ENCODE measurements at regions not wholly inside any gene's neighbourhood (a gene's known extent, or its start where the extent isn't known, plus 50 kb on each side); places are given as distances from the start of the nearest gene placed in this dataset.
A peak's percentile ranks its signal among the peaks of the same experiment; 100 is the strongest.
"Not testable (repeated sequence)": the region's sequence is repeated elsewhere in the genome, so short reads cannot be mapped to it uniquely, and the experiment has no call there.

DNA sequence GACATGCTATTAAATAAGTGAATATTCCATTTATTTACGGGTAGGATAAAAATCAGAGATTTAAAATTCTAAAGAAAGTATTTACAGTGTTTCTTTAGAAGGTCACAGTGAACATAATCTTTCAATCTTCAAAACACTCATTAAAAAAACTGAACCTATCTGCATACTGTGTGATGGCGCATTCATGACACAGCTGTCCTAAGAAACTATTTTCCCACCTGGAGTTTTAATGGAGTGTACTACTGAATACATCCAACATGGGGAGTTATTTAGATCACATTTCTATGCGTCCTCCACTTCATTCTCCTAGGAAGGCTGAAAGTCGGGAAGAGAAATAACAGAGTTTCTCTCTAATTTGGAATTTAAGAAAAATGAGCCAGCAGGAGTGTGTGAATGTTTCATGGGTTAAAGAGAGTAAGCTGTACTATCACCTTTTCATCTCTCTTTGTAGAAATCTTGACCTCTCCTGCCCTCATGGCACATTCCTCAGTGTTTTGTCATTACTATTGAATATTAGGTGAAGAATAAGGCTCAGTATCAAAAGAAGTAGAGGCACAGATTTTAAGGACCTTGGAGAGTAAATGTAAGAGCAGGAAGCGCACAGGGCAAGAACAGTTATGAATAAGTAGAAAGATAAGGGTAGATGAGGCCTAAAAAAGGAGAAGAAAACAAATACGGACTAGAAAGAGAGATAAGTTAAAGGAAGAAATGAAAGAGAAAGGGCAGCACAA lies 551.2 kb upstream of the TUSC1 start:
- DNase-seq (no peak), ATAC-seq (no peak)
- intact Hi-C loops (cut with micrococcal nuclease): loop anchor here (10.0 kb wide), 1 partner anchor 65 kb away; no protein-coding TSS in a partner anchor

DNA sequence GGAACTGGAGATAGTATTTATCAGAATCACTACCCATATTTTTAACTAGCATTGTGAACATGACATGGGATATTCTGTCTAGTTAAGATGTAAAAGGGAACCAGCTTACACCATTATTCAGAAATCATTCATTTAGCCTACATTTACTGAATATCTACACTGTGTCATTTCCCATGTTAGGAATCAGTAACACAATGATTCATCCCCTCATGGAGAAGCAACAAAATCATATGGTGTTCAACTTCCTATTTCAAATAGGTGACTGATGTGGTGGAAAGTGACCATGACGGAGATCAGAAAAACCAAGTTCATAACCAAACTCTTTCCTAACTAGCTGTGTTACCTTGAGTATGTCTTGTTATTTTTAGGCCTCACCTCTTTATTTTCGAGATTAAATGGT lies 550.0 kb upstream of the TUSC1 start:
- DNase-seq (no peak), ATAC-seq (no peak)
- intact Hi-C loops (cut with micrococcal nuclease): no loop called here

DNA sequence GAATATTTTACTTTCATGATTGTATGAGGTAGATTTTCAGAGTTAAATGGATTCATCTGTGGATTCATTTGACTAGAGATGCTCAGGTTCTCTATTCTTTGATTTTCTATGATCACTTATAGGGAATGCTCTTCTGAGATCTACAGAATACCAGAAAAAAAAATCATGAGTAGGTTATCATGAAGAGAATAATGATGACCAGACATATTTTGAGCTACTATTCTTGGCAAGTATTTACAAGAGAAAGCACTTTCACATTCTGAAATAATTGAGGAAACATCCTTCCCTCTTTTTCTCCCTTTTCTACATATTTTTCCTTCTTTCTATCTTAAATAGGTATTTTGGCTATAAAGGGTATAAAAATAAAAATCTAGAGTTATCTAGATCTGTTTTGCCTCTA lies 543.0 kb upstream of the TUSC1 start:
- DNase-seq: no peak
- intact Hi-C loops (cut with micrococcal nuclease): no loop called here

DNA sequence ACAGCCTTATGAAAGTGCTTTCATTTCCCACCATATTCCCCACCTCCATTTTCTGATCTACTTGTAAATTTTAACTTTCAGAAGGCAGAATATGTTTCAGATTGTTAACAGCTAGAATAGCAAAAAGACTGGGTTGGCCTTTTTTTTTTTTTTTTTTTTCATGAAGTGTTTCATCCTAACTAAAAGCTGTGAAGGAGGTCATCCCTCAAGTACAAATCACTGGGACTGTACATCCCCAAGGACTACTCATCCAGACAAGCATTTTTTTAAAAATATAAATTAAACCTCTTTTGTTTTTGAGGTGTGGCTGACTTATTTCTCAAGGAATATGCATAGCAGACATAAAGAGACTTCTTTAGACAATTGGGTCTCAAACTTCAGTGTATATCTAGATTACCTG lies 542.1 kb upstream of the TUSC1 start:
- intact Hi-C loops (cut with micrococcal nuclease): no loop called here
- DNase-seq (no peak), ATAC-seq (no peak)

More for the DNA sequence above, 543.0 kb upstream of the TUSC1 start:
- ATAC-seq: no peak

DNA sequence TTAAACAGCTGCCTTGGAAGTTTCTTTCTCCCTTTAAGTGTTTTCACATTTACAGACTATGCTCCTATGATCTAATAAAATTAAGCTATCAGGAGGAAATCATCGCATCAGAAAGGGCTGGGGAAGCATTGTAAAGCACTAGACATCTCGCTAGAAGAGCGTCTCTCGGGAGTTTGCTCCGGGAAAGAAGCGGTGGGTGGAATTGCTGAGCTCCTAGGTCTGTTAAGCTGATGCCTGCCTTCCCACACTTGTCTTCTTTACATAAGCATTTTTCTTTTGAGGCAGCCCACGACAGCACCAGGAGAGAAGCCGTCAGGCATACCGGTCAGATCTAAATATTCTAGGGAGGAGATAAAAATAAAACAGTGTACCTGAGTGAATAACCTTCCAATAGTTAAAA lies 541.7 kb upstream of the TUSC1 start:
- ATAC-seq: no peak
- DNase-seq: no peak
- intact Hi-C loops (cut with micrococcal nuclease): no loop called here

DNA sequence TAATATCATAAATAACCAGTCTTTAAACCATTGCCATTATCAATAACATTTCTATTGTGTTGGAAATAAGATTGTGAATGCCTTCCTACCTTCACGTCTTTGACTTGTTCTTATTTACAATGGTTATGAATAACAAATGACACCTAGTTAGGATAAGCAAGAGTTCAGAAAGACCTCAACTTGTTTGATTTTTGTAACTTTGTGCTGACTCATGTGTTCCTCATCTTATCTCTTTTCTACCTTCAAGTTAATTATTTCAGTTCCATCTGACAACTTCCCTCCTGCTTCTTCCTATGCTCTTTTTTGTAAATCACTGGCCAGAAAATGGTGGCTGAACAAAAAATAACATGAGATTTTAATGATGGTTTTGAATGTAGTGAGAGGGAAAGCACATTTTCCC lies 538.5 kb upstream of the TUSC1 start:
- DNase-seq: no peak
- intact Hi-C loops (cut with micrococcal nuclease): no loop called here
- no peak for ATAC-seq

GRCh38 chr9:26214713-26215444 lies 536.6 kb upstream of the TUSC1 start:
- ATAC-seq; intact Hi-C loops (cut with micrococcal nuclease): not testable (repeated sequence)
- peak; percentile 16 for DNase-seq

DNA sequence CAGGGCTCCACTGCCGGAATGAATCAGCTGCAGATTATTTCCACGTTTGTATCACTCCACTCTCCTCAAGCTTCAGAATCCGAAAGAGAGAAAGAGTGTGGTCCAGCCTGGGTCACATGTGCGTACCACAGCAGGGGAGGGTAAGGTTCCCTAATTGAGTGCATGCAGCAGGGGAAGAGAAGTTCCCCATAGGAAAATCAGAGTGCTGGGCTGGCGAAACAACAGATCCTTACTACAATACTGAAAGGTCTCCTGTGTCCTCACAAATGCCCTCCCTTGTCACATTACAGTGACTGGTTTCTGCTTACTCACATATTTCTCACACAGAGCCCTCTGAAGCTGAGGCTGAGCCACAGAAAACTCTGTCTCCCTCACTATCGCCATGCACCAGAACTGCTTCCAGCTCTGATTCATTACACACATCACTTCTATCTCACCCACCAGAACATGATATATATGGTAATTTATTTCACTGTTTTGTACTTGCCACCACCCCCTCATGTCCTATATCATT lies 532.2 kb upstream of the TUSC1 start:
- DNase-seq (no peak), ATAC-seq (no peak)
- intact Hi-C loops (cut with micrococcal nuclease): no loop called here

DNA sequence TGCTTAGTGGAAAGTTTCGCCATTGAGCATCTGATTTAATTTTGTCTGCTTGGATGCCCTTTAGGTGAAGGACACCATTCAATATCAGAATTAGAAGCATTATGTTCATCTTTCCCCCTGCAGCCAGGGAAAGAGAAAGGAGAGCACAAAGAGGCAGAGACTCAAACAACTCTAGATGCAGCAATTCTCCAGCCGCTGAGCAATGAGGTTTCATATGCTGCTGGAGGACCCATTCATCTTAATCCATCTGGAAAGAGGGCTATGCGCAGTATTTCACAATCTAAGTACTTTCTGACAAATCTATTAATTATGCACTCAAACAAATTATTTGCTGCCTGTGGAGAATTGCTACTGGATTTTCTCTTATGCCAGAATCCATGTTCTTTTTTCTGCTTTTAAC lies 527.0 kb upstream of the TUSC1 start:
- ATAC-seq: no peak

GRCh38 chr9:26193237-26193636 lies 515.0 kb upstream of the TUSC1 start:
- DNase-seq: no peak
- ATAC-seq: no peak
- intact Hi-C loops (cut with micrococcal nuclease): no loop called here

More for the DNA sequence above, 527.0 kb upstream of the TUSC1 start:
- intact Hi-C loops (cut with micrococcal nuclease): no loop called here
- DNase-seq: no peak

DNA sequence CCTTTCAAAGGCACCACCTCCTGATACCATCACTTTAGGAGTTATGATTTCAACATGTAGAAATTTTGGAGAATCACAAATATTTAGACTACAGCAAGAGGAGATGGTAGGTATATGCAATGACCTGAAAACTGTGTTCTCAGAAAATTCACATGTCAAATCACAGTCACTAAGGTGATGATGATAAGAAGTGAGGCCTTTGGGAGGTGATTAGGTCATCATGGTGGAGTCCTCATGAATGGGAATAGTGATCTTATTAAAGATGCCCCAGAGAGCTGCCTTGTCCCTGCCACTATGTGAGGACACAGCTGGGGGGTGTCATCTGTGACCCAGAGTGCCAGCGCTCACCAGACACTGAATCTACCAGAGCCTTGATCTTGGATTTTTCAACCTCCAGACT lies 513.5 kb upstream of the TUSC1 start:
- DNase-seq: no peak
- no peak for ATAC-seq
- intact Hi-C loops (cut with micrococcal nuclease): no loop called here

DNA sequence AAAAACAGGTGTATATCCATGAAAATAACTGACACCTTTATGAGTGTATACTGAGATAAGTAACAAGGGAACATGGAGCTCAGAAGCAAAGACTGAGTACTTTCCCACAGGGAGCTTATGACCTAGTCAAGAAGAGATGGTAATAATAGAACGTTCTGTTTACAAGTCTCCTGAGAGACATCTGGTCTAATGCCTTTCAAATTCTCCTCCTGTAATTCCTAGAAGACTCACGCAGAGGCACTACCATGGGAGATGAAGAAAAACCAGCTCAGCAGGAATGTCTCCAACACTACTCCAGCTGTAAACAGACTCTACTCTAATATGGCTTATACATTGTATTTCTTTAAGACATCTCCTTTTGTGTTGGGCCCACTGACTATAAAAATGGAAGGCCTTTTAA lies 503.6 kb upstream of the TUSC1 start:
- intact Hi-C loops (cut with micrococcal nuclease): no loop called here
- ATAC-seq: no peak
- DNase-seq: no peak

DNA sequence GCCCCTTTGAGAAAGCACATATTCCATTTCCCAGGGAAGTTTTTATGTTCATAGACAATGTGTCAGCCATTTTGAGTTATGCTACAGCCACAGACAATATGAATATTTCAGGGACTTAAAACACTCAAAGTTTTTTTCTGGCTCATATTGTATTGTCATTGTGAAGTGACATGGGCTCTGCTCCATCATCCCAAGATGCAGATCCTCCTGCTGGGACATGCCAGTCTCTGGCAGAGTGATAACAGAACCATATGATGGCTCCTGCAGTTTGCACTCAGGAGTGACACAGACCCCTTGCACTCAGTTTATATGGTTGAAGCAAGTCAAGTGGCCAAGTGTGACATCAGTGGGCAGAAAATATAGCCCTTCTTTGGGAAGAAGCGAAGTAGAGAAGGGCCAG lies 498.4 kb upstream of the TUSC1 start:
- DNase-seq (no peak), ATAC-seq (no peak)
- intact Hi-C loops (cut with micrococcal nuclease): no loop called here

DNA sequence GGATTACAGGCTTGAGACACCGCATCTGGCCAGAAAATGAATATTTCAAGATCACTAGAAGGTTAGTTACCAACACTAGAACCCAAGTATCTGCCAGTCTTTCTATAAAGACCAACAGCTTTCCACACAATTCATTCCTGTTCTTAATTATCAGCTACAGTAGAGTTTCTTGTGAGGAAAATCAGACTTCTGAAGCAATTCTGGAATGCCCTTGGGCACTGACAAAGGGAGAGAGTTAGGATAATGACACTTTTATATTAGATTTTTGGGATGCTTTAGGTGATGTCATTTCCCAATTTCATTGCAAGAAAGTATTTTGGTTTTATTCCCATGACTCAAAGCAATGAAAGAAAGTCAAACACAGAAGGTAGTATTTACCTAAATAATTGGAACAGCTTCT lies 497.0 kb upstream of the TUSC1 start:
- DNase-seq: no peak
- no peak for ATAC-seq
- intact Hi-C loops (cut with micrococcal nuclease): no loop called here

- no peak for DNase-seq
- no peak for ATAC-seq
- intact Hi-C loops (cut with micrococcal nuclease): no loop called here
These were observed 494.1 kb upstream of the TUSC1 start for GRCh38 chr9:26172301-26172700.

- ATAC-seq (no peak), DNase-seq (no peak)
- intact Hi-C loops (cut with micrococcal nuclease): no loop called here
These were observed 493.4 kb upstream of the TUSC1 start for GRCh38 chr9:26171691-26172090.

DNA sequence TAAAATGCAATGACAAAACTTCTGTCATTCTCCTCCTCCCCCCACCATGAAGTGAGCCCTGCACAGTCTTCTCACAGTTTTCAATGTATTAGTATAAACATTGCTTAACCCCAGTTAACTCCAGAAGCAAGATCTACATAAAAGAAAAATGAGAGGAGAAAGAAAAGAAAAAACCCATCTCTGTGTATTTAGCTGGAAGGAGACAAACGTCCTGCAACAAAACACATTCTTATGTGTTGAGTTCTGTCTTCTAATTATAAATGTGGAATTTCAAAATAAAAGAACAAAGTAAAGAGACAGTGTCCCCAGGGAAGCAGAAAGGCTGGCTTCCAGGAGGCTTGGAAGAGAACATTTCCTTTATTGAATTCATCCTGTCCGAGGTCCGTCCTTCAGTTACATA lies 491.9 kb upstream of the TUSC1 start:
- intact Hi-C loops (cut with micrococcal nuclease): no loop called here
- ATAC-seq: no peak
- DNase-seq: no peak

GRCh38 chr9:26169708-26170107 lies 491.5 kb upstream of the TUSC1 start:
- intact Hi-C loops (cut with micrococcal nuclease): no loop called here
- ATAC-seq: no peak
- DNase-seq: no peak

DNA sequence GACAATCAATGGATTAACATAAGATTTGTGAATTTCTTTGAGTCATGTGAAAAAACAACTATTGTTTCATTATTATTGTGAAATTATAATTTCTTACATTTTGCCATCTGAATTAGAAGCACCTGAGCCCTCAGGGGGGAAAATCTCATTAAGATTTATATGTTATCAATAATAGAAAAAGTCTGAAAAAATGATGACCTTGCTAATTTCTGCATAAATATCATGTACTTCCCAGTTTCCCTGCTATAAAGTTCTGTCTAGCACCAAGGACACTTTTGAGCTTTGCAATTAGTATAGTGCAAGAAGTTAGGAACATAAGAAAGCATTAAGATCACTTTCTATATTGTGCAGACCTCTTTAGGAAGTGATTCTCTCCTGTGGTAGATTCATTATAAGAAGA lies 488.3 kb upstream of the TUSC1 start:
- intact Hi-C loops (cut with micrococcal nuclease): no loop called here
- DNase-seq: no peak
- no peak for ATAC-seq

GRCh38 chr9:26165426-26165825 lies 487.2 kb upstream of the TUSC1 start:
- DNase-seq (no peak), ATAC-seq (no peak)
- intact Hi-C loops (cut with micrococcal nuclease): no loop called here

DNA sequence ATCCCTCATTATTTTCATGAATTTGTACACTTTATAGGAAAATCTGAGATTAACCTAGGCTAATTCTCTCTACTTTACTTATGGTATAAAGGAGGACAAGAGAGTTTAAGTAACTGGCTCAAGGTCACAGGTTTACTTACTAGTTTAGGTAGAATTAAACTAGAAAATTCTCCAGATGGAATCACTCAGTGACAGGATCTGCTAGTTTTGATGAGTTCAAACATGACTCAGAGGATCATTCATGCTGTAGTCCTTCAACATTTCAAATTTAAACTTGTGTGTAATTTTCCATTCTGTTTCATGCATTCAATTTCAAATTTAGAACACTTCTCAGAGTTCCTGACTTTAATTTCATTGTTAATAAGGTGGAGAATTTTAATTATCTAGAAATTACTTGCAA lies 485.7 kb upstream of the TUSC1 start:
- intact Hi-C loops (cut with micrococcal nuclease): no loop called here
- DNase-seq: no peak
- no peak for ATAC-seq
